ENCODE measurements at regions not wholly inside any gene's neighbourhood (a gene's known extent, or its start where the extent isn't known, plus 50 kb on each side); places are given as distances from the start of the nearest gene placed in this dataset.

- Mint-ChIP-seq H3K4me3 (no peak overlapping the region), H3K27me3 (peaks cover 13% of the 10 kb centered on the region), H3K36me3 (ENCODE audit: low read depth) (no peaks in the 10 kb centered on the region), H3K4me1 (ENCODE audit: low read depth) (no peaks in the 10 kb centered on the region), H3K27ac (no peak overlapping the region), H3K9me3 (no peaks in the 10 kb centered on the region)
- no peaks in the 10 kb centered on the region for H3K9me3 ChIP-seq (ENCODE audit: control insufficient read depth in 1 of 2, insufficient read depth in 1 of 2, low read length in 2 of 2)
- DNase-seq: no peak
- TF ChIP-seq, protein P1, sequence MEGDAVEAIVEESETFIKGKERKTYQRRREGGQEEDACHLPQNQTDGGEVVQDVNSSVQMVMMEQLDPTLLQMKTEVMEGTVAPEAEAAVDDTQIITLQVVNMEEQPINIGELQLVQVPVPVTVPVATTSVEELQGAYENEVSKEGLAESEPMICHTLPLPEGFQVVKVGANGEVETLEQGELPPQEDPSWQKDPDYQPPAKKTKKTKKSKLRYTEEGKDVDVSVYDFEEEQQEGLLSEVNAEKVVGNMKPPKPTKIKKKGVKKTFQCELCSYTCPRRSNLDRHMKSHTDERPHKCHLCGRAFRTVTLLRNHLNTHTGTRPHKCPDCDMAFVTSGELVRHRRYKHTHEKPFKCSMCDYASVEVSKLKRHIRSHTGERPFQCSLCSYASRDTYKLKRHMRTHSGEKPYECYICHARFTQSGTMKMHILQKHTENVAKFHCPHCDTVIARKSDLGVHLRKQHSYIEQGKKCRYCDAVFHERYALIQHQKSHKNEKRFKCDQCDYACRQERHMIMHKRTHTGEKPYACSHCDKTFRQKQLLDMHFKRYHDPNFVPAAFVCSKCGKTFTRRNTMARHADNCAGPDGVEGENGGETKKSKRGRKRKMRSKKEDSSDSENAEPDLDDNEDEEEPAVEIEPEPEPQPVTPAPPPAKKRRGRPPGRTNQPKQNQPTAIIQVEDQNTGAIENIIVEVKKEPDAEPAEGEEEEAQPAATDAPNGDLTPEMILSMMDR (IDR thresholded peaks at IDR 0.05): no peak
- intact Hi-C loops (cut with DNase I, micrococcal nuclease): no loop called here
- ATAC-seq (ENCODE audit: poor library complexity): no peak
- H3K4me1 ChIP-seq (ENCODE audit: insufficient read depth, low read length): no peaks in the 10 kb centered on the region
- H3K36me3 ChIP-seq (ENCODE audit: insufficient read depth, low read length): no peaks in the 10 kb centered on the region
- peaks cover 0 to 9% of the 10 kb centered on the region in 2 experiments for H3K27me3 ChIP-seq (ENCODE audit: control insufficient read depth in 1 of 2, insufficient read depth in 2 of 2, low read length in 2 of 2)
- ChIA-PET POLR2A (no interaction called here), CTCF (interaction anchor here (0.6 kb wide), 1 partner anchor 917 kb away, joined by 3 read pairs; no protein-coding TSS in a partner anchor)
- H3K27ac ChIP-seq (ENCODE audit: low read depth in 1 of 2, low read length in 2 of 2): no peak overlapping the region
- no peak overlapping the region for H3K4me3 ChIP-seq (ENCODE audit: low read length)
Observed at GRCh38 chr22:34946339-34946985, 119.5 kb upstream of the ISX start.

GRCh38 chr22:34950489-34950888 is 115.5 kb upstream of the ISX start:
- no peaks in the 10 kb centered on the region for H3K9me3 Mint-ChIP-seq
- Histone ChIP-seq H3K4me3 (ENCODE audit: low read length) (no peak overlapping the region), H3K4me1 (ENCODE audit: insufficient read depth, low read length) (no peaks in the 10 kb centered on the region), H3K27me3 (ENCODE audit: control insufficient read depth in 1 of 2, insufficient read depth in 2 of 2, low read length in 2 of 2) (peaks cover 0 to 9% of the 10 kb centered on the region in 2 experiments), H3K27ac (ENCODE audit: low read depth in 1 of 2, low read length in 2 of 2) (no peak overlapping the region), H3K9me3 (ENCODE audit: control insufficient read depth in 1 of 2, insufficient read depth in 1 of 2, low read length in 2 of 2) (peaks cover 0 to 4% of the 10 kb centered on the region in 2 experiments), H3K36me3 (ENCODE audit: insufficient read depth, low read length) (no peaks in the 10 kb centered on the region)
- no peaks in the 10 kb centered on the region for H3K4me1 Mint-ChIP-seq (ENCODE audit: low read depth)
- ATAC-seq (ENCODE audit: poor library complexity) (no peak), DNase-seq (no peak)
- TF ChIP-seq, protein P1 (IDR thresholded peaks at IDR 0.05): no peak
- ChIA-PET POLR2A (no interaction called here), CTCF (no interaction called here)
- H3K27ac Mint-ChIP-seq: no peak overlapping the region
- peaks cover 6% of the 10 kb centered on the region for H3K27me3 Mint-ChIP-seq
- H3K4me3 Mint-ChIP-seq: no peak overlapping the region
- intact Hi-C loops (cut with DNase I, micrococcal nuclease): no loop called here
- H3K36me3 Mint-ChIP-seq (ENCODE audit: low read depth): no peaks in the 10 kb centered on the region

DNA sequence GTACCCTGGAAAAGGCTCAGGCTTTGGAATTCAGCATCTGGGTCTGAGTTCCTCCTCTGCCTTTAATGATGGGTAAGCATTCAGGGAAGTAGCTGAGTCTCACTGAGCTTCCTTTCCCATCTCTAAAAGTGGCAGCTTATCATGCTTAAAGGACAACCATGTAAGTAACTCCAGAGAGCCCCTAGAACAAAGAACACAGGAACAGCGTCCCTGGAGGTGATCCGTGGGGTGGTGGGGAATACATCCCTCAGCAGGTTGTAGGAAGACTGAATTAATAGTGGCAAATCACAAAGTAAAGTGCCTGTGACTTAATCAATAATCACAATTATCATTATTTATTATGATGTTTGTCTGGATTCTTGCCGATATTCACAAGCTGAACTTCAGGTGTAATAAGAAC is 114.7 kb upstream of the ISX start:
- Mint-ChIP-seq H3K9me3 (no peaks in the 10 kb centered on the region), H3K27ac (no peak overlapping the region), H3K4me3 (no peak overlapping the region), H3K4me1 (ENCODE audit: low read depth) (no peaks in the 10 kb centered on the region), H3K36me3 (ENCODE audit: low read depth) (no peaks in the 10 kb centered on the region), H3K27me3 (peaks cover 6% of the 10 kb centered on the region)
- TF ChIP-seq, protein P1 (IDR thresholded peaks at IDR 0.05): no peak
- no peaks in the 10 kb centered on the region for H3K4me1 ChIP-seq (ENCODE audit: insufficient read depth, low read length)
- DNase-seq (no peak), ATAC-seq (ENCODE audit: poor library complexity) (no peak)
- intact Hi-C loops (cut with DNase I, micrococcal nuclease): no loop called here
- no peak overlapping the region for H3K4me3 ChIP-seq (ENCODE audit: low read length)
- H3K27ac ChIP-seq (ENCODE audit: low read depth in 1 of 2, low read length in 2 of 2): no peak overlapping the region
- peaks cover 0 to 4% of the 10 kb centered on the region in 2 experiments for H3K9me3 ChIP-seq (ENCODE audit: control insufficient read depth in 1 of 2, insufficient read depth in 1 of 2, low read length in 2 of 2)
- POLR2A ChIA-PET: no interaction called here
- CTCF ChIA-PET: no interaction called here
- peaks cover 0 to 9% of the 10 kb centered on the region in 2 experiments for H3K27me3 ChIP-seq (ENCODE audit: control insufficient read depth in 1 of 2, insufficient read depth in 2 of 2, low read length in 2 of 2)
- no peaks in the 10 kb centered on the region for H3K36me3 ChIP-seq (ENCODE audit: insufficient read depth, low read length)
